AG09309 (cell line): ENCODE measurements at regions not wholly inside any gene's neighbourhood (a gene's known extent, or its start where the extent isn't known, plus 50 kb on each side); places are given as distances from the start of the nearest gene placed in this dataset.

Source experiments
- DNase-seq: peaks from one replicate; pipeline ENCODE4 v3.0.0-alpha.2; 2010; ENCODE audit warnings: low read depth
- H3K4me3 ChIP-seq: 2 replicates; pipeline ENCODE4 v1.5.1; 2011; ENCODE audit warnings: mild to moderate bottlenecking, low read depth, low read length, moderate library complexity; ENCODE audit not compliant: control insufficient read depth
- TF ChIP-seq, protein P1 (sequence below): IDR thresholded peaks from 2 replicates; pipeline ENCODE4 v1.5.1; 2011; ENCODE audit warnings: mild to moderate bottlenecking, low read depth, low read length, inconsistent platforms; ENCODE audit not compliant: insufficient read depth, control insufficient read depth; ENCODE audit errors: missing control alignments

DNA sequence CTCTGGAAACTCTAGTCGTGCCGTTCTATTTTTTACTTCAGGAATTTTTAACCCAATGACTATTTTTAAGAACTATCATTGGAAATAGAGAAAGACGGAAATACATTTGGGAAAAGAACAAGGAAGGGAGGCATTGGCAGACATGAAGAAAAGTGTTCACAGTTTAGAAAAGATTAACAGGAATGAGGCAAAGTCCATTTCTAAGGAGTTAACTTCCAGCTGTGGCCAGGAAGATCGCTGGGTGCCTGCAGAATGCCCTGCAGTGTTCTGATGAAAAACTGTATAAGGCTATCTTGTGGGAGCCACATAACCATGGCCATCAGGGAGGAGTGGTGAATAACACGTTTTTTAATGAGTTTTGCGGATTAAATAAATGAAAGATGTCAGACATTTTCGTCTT, 150.6 kb upstream of the VCX3A start:
- TF ChIP-seq, protein P1, sequence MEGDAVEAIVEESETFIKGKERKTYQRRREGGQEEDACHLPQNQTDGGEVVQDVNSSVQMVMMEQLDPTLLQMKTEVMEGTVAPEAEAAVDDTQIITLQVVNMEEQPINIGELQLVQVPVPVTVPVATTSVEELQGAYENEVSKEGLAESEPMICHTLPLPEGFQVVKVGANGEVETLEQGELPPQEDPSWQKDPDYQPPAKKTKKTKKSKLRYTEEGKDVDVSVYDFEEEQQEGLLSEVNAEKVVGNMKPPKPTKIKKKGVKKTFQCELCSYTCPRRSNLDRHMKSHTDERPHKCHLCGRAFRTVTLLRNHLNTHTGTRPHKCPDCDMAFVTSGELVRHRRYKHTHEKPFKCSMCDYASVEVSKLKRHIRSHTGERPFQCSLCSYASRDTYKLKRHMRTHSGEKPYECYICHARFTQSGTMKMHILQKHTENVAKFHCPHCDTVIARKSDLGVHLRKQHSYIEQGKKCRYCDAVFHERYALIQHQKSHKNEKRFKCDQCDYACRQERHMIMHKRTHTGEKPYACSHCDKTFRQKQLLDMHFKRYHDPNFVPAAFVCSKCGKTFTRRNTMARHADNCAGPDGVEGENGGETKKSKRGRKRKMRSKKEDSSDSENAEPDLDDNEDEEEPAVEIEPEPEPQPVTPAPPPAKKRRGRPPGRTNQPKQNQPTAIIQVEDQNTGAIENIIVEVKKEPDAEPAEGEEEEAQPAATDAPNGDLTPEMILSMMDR: no peak
- DNase-seq: no peak
- no peak overlapping the region for H3K4me3 ChIP-seq

DNA sequence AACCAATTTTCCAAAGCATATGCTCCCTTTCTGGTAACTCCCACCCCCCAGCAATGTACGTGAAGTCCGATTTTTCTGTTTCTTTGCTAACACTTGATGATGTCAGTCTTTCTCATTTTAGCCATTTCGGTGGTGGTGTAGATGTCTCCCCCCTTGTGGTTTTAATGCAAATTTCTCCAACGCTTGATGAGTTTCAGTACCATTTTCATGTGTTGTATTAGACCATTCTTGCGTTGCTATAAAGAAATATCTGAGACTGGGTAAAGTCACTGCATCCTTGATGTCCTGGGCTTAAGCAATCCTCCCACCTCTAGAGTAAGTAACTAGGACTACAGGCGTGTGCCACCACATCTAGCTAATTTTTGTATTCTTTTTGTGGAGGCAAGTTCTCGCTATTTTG, 148.4 kb upstream of the VCX3A start:
- TF ChIP-seq, protein P1: no peak
- H3K4me3 ChIP-seq: no peak overlapping the region
- DNase-seq: no peak

DNA sequence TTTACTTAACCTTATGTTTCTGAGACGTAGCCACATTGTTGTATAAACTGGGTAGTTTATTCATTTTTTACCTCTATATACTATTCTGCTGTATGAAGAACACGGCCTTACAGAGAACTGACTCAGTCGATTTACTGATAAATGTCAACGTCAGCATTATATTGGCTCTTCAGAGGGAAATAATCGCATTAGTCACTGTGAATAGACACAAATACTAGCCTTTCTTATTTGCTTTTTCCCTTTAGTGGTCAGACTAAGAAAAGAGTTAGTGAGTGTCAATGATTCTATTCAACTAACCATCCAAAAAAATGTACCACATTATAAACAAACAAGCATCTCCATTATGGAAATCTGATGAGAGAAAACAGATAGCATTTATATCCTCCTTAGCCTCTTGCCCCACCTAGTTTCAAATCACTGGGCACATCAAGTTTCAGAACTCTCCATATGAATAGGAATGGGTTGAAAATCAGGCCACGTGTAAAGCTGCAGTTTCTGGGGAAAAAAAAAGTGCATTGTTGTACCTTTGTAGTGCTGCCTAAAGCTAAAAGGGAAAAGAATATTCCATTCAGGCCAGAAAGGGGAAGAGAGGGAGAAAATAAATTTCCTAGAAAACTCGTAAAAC, 146.7 kb upstream of the VCX3A start:
- H3K4me3 ChIP-seq: no peak overlapping the region
- TF ChIP-seq, protein P1: no peak
- DNase-seq: no peak

DNA sequence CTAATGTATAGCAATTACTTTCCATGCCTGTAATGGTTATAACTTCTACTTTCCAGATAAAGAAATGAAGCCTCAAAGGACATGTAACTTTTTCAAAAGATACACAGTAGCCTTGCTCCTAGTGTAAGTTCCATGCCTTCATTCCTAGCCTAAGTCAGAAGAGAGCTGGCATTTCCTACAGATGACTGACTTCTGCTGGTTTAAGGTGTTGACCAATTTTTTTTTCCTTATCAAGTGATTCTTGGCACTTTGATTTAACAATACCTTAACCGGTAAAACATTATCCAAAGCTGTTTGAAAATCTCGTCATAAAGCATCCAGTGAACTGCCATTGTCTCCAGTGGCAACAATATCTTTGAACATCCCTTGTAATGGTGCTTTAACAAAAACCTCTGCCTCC, 145.1 kb upstream of the VCX3A start:
- TF ChIP-seq, protein P1: no peak
- no peak for DNase-seq
- H3K4me3 ChIP-seq: no peak overlapping the region

- TF ChIP-seq, protein P1: no peak
- no peak overlapping the region for H3K4me3 ChIP-seq
- no peak for DNase-seq
Measured at GRCh38 chrX:6679550-6679949, 144.6 kb upstream of the VCX3A start.

DNA sequence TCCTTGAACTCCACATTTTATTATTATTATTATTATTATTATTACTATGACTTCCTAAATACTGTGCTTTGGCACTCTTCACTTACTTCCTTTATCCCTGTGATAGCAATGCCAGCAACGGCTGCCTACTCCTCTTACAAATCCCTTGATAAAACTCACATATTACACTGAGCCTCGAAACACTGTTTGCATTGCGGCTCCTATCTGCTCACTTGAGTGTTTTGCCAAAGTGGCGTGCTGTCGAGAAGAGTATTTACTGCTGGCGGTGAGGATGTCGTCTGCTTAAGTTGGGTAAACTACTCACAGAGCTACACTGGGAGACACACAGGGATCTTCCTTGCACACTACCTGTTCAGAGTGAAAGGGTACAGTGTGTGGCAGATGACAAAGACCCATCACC, 143.4 kb upstream of the VCX3A start:
- DNase-seq: no peak
- H3K4me3 ChIP-seq: no peak overlapping the region
- TF ChIP-seq, protein P1: no peak

DNA sequence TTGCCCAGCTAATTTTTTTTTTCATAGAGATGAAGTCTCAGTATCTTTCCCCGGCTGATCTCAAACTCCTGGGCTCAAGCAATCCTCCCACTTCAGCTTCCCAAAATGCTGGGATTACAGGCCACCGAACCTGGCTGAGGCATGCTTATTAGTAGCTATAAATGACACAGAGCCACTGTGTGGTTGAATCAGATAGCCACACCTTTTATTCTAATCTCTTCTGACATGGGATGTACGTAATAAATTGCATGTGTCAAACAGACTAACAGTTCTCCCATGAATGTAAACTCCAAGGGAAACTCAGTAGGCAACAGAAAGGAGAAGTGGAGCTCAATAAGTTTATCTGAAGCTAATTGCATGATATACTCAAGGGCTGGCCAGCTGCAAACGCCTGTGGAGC, 139.8 kb upstream of the VCX3A start:
- no peak for DNase-seq
- TF ChIP-seq, protein P1: no peak
- no peak overlapping the region for H3K4me3 ChIP-seq
